ENCODE measurements at regions not wholly inside any gene's neighbourhood (a gene's known extent, or its start where the extent isn't known, plus 50 kb on each side); places are given as distances from the start of the nearest gene placed in this dataset.

DNA sequence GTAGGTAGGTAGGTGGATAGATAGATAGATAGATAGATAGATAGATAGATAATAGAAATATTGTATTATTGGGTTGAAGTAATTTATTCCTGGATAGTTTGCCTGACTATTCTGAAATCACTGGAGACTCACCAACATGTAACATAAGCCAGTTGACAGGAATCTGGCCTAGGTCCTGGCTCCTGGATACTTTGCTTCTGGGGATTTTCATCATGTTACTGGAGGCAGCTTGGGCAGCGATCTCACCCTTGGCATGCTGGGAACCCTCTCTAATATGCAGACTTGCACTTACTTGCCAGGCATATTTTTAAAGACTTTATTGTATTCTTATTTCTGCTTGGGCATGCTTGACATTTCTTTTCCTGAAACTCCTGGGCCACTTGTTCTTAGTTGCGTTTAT lies 709.1 kb upstream of the FZD8 start:
- no peak for DNase-seq

DNA sequence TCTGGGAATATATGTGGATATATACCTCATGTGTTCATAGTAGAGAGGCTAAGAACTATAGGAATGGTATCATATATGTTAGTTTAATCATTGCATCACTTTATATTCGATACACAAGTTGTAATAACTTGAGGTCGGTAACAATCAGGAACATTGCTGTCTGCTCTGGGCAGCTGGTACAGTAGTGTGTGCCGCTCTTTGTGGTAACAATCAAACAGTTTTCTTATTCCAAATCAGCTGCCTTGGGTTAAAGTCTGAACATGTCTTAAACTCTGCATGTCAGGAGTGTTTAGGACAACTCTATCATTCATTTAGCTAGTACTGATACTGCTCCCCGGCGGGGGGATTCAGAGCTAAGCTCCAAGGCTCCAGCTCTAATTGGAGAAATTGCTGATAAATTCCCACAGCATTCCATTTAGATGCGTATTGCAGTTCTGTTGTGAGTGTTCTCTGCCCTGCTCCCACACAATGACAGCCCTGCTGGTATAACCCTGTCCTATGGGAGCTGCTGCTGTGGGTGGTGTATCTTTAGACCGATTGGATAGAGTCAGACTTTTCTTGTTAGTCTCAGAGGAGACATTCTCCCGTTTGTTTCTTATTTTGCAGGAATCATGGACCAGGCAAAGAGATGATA lies 707.5 kb upstream of the FZD8 start:
- DNase-seq = no peak

DNA sequence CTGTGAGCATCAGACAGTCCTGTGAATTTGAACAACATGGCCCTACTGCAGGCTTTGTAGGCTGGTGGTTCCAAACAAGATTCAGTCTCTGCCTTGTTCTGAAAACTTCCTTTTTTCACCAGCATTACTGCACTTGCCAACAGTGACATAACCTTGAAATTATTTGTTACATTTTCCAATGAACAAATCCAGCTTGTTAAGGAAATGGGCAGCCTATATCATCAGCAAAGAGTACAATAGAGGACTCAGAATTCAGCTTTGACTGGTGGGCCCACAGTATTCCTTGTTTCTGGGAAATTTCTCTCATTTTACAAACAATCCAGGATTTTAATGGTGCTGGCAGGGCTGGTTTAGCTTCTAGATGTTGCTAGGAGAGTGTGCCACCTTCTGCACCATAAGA lies 703.7 kb upstream of the FZD8 start:
- DNase-seq = no peak

DNA sequence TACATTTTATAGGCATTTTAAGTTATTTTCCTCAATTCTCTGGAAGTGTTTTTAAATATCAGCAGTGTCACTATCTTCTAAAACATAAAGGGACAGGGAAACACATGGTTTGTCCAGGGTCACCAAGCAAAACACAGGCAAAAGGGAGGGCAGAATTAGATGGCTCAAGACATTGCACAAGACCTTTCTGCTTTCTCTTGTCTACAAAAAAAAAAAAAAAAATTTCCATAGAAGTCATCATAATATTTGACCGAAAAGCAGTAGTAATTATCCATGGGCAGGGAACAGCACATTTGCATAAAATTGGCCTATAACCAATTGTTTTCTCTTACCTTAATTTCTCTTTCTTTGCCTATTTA lies 703.1 kb upstream of the FZD8 start:
- DNase-seq = no peak

DNA sequence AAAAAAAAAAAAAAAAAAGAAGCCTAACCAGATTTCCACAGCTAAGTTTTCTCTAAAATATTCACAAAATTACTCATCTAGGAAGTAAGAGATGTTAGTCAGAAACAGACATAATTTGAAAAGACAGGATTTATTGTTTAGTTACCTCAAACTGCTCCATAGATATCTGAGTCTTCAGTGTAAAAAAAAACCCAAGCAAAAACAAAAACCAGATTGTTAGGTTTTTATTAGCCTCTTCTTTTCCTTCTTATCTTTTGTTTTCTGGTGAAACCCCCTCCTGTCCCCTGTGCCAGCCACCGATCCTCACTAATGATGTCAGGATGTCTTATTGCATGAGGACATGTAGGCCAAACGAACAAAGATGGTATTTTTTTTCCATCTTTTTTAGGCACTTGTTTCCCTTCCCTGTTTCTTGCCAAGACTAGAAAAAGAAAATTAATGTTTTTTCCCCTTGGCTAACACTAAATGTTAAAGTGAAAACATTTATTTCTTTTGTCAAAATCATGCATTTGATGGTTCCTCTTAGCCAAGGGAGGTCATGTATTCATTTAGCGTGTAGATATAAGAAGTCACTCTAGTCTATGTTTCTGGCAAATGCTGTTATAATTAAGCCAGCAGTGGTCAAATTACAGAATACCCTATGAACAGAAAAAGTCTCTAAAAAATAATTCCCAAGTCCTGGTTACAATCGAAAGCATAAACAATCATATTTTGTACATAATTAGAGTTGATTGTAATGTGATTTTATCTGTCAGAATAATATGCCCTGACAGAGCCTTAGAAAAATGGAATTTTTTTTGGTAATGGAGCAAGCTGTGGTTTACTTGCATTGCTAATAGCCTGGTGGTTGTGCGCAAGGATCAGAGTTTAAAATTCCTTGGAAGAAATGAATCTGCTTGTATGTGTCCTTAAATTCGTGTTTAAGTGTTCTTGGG lies 702.4 kb upstream of the FZD8 start:
- DNase-seq = no peak

DNA sequence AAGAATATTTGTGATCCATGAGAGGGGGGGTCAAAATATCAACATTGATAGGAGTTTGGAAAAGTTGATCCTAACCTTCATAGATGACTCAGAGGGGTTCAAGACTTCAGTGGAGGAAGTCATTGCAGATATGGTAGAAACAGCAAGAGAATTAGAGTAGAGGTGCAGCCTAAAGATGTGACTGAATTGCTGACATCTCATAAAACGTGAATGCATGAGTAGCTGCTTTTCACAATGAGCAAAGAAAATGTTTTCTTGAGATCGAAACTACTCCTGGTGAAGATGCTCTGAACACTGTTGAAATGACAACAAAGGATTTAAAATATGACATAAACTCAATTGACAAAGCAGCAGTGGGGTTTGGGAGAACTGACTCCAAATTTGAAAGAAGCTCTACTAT lies 700.7 kb upstream of the FZD8 start:
- DNase-seq = no peak

DNA sequence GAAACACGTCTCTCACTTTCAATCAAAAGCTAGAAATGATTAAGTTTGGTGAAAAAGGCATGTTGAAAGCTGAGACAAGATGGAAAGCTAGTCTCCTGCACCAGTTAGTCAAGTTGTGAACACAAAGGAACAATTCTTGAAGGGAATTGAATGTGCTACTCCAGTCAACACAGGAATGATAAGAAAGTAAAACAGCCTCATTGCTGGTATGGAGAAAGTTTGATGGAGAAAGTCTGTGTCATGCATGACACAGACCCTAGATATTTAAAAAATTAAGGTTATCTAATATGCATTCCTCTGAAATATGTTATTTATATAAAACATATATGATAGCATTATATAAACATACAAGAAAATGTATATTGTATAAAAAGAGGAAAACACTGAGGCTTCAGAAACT lies 699.4 kb upstream of the FZD8 start:
- no peak for DNase-seq

DNA sequence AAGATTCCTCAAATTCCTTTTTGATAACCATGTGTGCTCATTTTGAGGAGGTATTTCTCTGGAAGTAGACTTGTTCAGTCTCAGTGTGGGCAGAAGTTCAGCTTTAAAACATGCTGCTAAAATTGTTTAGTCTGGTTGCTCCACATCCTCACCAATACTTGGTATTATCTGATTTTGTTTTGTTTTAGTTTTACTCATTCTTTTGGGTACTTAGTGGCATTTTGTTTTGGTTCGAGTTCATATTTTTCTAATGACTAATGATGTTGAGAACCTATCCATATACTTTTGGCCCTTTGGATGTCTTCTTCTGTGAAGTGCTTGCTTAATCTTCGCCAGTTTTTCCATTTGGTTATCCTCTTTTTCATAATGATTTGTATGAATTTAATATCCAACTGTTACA lies 694.2 kb upstream of the FZD8 start:
- no peak for DNase-seq

DNA sequence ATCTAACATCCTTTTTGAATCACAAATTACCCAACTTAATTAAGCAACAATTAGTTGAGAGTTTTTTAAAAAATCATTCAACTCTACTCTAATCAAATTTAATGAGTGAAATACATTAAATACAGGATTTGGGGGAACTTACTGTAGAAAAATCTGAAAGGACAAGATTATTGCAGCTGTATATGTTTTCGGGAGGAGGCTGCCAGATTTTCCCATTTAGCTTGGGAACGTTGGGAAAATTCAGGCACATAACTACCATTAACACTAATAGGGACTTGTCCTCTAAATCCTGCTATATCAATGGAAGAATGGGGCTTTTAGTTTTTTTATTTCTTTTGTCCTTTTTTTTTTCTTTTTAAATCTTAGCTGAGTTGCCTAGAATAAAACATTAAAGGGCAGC lies 691.4 kb upstream of the FZD8 start:
- no peak for DNase-seq

DNA sequence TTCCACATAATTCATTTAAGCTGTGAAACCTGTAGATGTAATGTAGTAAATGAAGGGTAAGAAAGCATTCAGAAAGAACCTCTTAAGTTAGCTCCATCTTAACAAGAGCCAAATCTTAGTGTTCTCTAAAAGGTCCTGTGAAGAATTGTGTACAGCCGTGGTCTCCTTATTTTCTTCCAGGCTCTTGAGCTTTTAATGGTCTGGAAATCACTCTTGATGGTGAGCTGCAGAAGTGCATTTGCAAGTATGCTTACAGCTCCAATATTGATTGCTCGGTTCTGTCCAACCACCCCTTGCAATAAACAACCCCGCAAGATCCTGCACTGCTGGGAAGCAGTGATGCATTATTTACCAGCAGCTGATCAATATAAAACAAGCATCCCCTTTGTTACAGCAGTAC lies 690.8 kb upstream of the FZD8 start:
- DNase-seq = no peak

- DNase-seq = no peak
These were observed 689.0 kb upstream of the FZD8 start for GRCh38 chr10:36331121-36331520.

DNA sequence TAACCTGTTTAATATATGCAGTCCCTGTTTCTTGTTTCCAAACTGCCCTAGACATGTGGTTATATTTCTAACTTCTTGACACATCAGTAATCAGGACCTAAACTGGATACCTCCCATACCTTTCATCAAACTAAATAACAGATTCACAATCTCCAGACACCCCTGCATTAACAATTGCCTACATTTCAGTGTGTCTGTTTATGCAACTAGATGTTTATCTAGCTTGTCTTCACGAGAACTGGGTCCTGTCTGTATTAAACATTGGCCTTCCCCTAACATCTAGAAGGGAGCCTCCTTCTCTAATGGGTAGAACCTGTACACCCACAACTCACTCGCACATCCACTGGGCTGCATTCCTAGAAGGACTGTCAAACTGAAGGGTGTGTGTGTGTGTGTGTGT lies 683.7 kb upstream of the FZD8 start:
- DNase-seq = no peak

- DNase-seq = no peak
These were observed 682.7 kb upstream of the FZD8 start for GRCh38 chr10:36324831-36325230.

- DNase-seq = no peak
These were observed 671.0 kb upstream of the FZD8 start for GRCh38 chr10:36313142-36313541.

DNA sequence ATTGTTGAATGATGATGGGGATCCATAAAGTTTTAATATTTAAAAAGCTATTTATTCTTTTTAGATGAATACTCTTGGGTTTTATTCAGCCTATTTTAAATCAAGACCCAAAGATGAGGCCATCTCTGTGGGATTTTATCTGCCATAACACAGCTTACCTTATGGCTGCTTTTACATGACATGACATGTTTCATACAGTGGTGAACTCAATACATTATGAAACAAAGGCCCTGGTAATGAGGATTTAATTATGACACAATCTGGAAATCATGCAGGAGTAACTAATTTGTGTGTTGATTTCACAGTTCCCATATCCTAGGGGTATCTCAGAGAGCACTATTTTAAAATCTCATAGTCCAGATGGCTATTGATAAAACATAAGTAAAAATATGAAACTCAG lies 661.8 kb upstream of the FZD8 start:
- no peak for DNase-seq

DNA sequence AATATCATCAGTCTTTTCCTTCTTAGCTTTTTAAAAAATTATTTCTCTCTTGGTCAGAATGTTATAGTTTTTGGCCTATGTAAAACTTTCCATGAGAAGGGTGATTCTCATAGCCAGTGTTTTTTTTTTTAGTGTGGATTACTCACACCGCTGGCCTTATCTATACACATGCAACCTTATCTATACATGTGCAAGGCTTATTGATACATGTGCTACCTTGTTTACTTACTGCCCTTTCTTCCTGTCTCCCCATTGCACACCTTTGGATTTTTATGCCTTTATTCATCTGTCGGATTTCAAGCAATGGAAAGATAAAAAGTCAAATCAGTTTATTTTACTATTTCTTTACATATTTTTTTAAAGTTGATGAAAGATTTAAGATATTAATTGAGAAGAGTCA lies 660.0 kb upstream of the FZD8 start:
- DNase-seq = no peak

DNA sequence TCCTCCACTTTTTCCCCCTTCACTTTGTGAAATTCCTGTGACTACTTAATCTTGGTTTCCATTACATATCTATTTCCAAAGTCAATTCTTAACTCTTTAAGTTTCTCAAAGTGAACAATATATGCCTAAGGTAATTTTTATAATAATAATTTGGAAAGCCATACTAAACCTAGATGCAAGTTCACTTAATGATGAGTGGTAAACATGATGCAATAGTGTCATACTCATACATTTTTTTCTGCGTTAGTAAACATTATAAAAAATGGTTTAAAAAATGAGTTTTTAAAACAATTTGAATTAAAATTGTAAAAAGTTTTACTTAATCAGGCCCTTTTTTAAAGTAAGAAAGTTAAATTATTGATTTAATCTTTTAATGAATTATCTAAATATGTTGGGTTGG lies 659.4 kb upstream of the FZD8 start:
- no peak for DNase-seq

- no peak for DNase-seq
These were observed 659.0 kb upstream of the FZD8 start for GRCh38 chr10:36301139-36301538.

DNA sequence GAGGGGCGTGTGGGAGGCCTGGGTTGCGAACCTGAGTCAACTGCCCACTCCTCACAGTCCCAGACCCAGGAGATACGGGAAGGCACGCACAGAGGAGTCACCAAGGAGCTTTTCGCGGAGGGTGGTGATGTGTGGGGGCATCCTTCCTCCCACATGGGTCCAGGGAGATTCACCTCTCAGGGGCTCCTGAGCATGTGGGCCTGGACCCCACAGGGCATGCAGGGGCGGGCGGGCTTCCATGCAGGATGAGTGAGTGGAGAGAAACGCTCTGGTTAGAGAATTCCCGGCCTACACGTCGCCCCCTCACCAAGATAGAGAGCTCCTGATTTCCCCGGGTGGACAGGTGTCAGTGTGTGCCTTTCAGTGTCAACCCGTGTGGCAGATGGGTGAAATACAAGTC lies 641.7 kb upstream of the FZD8 start:
- no peak for DNase-seq

DNA sequence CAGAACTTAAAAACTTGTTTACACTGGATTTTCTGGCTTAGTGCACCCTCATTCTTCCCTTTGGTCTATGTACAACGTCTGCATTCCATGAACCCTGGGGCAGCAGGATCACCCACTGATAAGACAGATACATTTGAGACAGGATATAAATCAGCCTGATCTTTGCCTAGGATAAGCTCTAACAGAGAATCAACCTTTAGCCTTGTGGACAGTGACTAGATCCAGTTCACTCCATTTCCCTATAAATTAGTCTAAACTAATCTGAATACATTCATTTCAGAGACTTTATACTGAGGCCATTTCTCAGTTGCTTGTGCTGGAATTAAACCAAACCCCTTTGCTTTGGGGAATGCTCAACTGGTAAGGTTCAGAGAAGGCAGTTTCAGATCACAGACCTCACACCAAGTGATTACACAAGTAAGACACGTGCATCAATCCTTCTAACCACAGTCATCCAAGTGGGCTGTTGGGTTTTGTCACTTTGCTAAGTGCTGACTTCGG lies 639.8 kb upstream of the FZD8 start:
- no peak for DNase-seq

- DNase-seq = no peak
These were observed 638.9 kb upstream of the FZD8 start for GRCh38 chr10:36280890-36281499.

GRCh38 chr10:36280321-36280741 lies 638.2 kb upstream of the FZD8 start:
- DNase-seq = no peak

DNA sequence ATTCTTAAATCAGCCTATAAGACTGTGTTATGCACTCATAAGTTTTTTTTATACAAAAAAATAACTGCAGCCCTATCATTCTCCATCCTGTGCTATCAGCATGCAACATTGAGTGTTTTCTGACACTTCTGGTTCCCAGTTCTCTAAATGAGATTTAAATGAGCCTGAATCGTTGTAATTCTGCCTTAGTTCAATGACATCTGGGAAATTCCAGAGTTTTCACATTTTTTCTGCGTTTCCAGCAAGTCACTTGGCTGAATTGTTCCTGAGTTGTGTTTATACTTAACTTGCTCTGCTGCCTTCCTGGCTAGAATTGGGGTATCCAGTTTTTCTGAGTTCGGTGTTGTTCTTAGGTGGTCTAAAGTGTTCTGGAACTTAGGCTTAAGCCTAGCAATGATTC lies 636.1 kb upstream of the FZD8 start:
- no peak for DNase-seq

DNA sequence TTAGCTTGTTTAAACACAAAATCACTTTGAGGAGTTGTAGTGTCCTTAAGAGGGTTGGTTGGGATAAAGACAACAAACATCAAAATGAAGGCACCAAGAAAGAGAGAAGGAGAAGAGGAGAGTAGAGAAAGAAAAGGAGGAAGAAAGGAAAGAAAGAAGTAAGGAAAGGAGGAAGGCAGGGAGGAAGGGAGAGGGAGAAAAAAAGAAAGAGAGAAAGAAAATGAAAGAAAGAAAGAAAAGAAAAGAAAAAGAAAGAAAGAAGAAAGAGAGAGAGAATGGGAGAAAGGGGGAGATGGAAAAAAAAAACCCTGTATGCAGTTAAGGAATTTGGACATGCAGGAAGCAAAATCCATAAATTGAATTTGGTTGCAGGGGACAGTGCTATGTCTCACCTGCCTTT lies 635.4 kb upstream of the FZD8 start:
- DNase-seq = no peak

Measured in hematopoietic multipotent progenitor cell treated with erythropoietin and hydrocortisone succinate and interleukin-3 and kit ligand, for 6 days (in vitro differentiated cells).